Trophoblast cell (in vitro differentiated cells and primary cell): ENCODE measurements at regions not wholly inside any gene's neighbourhood (a gene's known extent, or its start where the extent isn't known, plus 50 kb on each side); places are given as distances from the start of the nearest gene placed in this dataset.

Experiments used
- DNase-seq, 2 donors: peaks; one replicate each; pipeline ENCODE4 v3.0.0-alpha.2; 2016
- H2AFZ ChIP-seq: 2 replicates; pipeline ENCODE4 v1.6.1; 2013; ENCODE audit warnings: low read length, moderate library complexity, mild to moderate bottlenecking; ENCODE audit not compliant: insufficient read depth, poor library complexity
- H2AK5ac ChIP-seq: 2 replicates; pipeline ENCODE4 v1.6.1; 2013; ENCODE audit warnings: mild to moderate bottlenecking, low read length
- H2BK120ac ChIP-seq: 2 replicates; pipeline ENCODE4 v1.6.1; 2013; ENCODE audit warnings: low read length, mild to moderate bottlenecking, moderate library complexity; ENCODE audit not compliant: insufficient read depth, poor library complexity
- H2BK12ac ChIP-seq: 2 replicates; pipeline ENCODE4 v1.6.1; 2013; ENCODE audit warnings: mild to moderate bottlenecking, low read length, moderate library complexity
- H2BK5ac ChIP-seq: 2 replicates; pipeline ENCODE4 v1.6.1; 2013; ENCODE audit warnings: low read length, low read depth, moderate library complexity, mild to moderate bottlenecking; ENCODE audit not compliant: poor library complexity
- H3K14ac ChIP-seq: 2 replicates; pipeline ENCODE4 v1.6.1; 2013; ENCODE audit warnings: mild to moderate bottlenecking, low read length
- H3K18ac ChIP-seq: 2 replicates; pipeline ENCODE4 v1.6.1; 2013; ENCODE audit warnings: mild to moderate bottlenecking, low read length
- H3K23ac ChIP-seq: 2 replicates; pipeline ENCODE4 v1.6.1; 2013; ENCODE audit warnings: low read length
- H3K27ac ChIP-seq: 2 replicates; pipeline ENCODE4 v1.5.1; 2013; ENCODE audit warnings: low read depth, mild to moderate bottlenecking, inconsistent platforms, low read length, moderate library complexity
- H3K27me3 ChIP-seq: 2 replicates; pipeline ENCODE4 v1.6.1; 2013; ENCODE audit warnings: inconsistent platforms, mild to moderate bottlenecking, low read length, moderate library complexity; ENCODE audit not compliant: insufficient read depth
- H3K36me3 ChIP-seq, 2 experiments: 1 replicate in 1 of 2; 2 replicates in 1 of 2; pipeline ENCODE4 v1.6.1; 2013; ENCODE audit warnings: low read length in 2 of 2, mild to moderate bottlenecking in 2 of 2, moderate library complexity in 1 of 2; ENCODE audit not compliant: insufficient read depth in 2 of 2, control insufficient read depth in 1 of 2
- H3K4ac ChIP-seq: 2 replicates; pipeline ENCODE4 v1.6.1; 2013; ENCODE audit warnings: low read depth, mild to moderate bottlenecking, low read length, moderate library complexity
- H3K4me1 ChIP-seq, 2 experiments: 1 replicate in 1 of 2; 2 replicates in 1 of 2; pipeline ENCODE4 v1.6.1; 2013; ENCODE audit warnings: low read length in 2 of 2, mild to moderate bottlenecking in 2 of 2, moderate library complexity in 1 of 2; ENCODE audit not compliant: insufficient read depth in 2 of 2, control insufficient read depth in 1 of 2
- H3K4me2 ChIP-seq: 2 replicates; pipeline ENCODE4 v1.6.1; 2013; ENCODE audit warnings: inconsistent platforms, mild to moderate bottlenecking, low read length, moderate library complexity
- H3K4me3 ChIP-seq: 2 replicates; pipeline ENCODE4 v1.5.1; 2013; ENCODE audit warnings: mild to moderate bottlenecking, low read depth, low read length, inconsistent platforms
- H3K79me1 ChIP-seq: one replicate; pipeline ENCODE4 v1.6.1; 2013; ENCODE audit warnings: low read length
- H3K79me2 ChIP-seq: 2 replicates; pipeline ENCODE4 v1.6.1; 2013; ENCODE audit warnings: low read length, mild to moderate bottlenecking; ENCODE audit not compliant: control insufficient read depth, insufficient read depth, poor library complexity
- H3K9ac ChIP-seq: 2 replicates; pipeline ENCODE4 v1.6.1; 2013; ENCODE audit warnings: mild to moderate bottlenecking, low read length
- H3K9me3 ChIP-seq: 2 replicates; pipeline ENCODE4 v1.6.1; 2013; ENCODE audit warnings: low read depth, mild to moderate bottlenecking, control low read depth, inconsistent platforms, low read length; ENCODE audit not compliant: insufficient read depth
- H4K12ac ChIP-seq: 2 replicates; pipeline ENCODE4 v1.6.1; 2013; ENCODE audit warnings: low read depth, mild to moderate bottlenecking, low read length, moderate library complexity
- H4K8ac ChIP-seq: 2 replicates; pipeline ENCODE4 v1.6.1; 2013; ENCODE audit warnings: low read depth, mild to moderate bottlenecking, low read length, moderate library complexity
- H4K91ac ChIP-seq: one replicate; pipeline ENCODE4 v1.6.1; 2013; ENCODE audit warnings: low read depth, mild to moderate bottlenecking, low read length, moderate library complexity
- WGBS: extraction: QIAGEN DNeasy Blood & Tissue Kit; methylation state at CpG from one replicate; pipeline ENCODE4 v1.1.7; 2013; ENCODE audit warnings: missing lambda C conversion rate; ENCODE audit not compliant: insufficient read length, insufficient coverage; ENCODE audit errors: extremely low coverage; 5-methylcytosine and 5-hydroxymethylcytosine counted together

DNA sequence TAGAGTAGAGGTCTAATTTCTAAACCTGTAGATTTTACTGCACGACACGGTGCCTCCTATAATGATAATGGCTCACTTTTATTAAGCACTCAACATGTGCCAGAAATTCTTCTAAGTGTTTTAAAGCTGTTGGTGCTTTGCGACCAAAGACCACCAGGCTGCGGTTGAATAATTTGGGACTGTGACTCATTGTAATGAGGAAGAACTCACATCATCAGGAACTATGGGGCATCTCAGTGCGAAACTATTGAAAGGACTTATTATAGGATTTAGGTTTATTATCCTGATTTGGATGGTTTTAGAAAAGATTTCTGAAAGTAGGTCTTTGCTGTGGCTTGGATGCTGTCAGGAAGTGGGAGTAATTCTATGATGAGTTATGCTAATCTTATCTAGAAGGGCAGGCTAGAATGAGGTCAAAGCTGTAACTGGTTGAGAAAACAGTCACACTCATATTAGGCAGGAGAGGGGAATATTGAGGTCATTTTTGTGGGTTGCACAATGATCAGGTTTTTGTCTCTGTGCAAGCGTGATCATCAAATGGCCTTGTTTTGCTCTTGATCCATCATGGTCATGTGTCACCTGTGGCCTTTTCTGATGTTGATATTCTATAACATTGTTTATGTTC lies 266.8 kb downstream of the PCDH20 start:
- no peak overlapping the region for H3K4ac ChIP-seq
- no peaks in the 10 kb centered on the region for H3K79me1 ChIP-seq
- H3K4me2 ChIP-seq, result no peak overlapping the region
- H4K8ac ChIP-seq, result no peak overlapping the region
- no CpG with 5 or more reads among the region's 6 CpGs for WGBS
- H4K12ac ChIP-seq, result no peak overlapping the region
- no peak overlapping the region for H3K9ac ChIP-seq
- no peak overlapping the region for H2AK5ac ChIP-seq
- H2BK120ac ChIP-seq, result no peak overlapping the region
- H3K79me2 ChIP-seq, result no peaks in the 10 kb centered on the region
- no peak for DNase-seq
- no peak overlapping the region for H4K91ac ChIP-seq
- no peak overlapping the region for H3K23ac ChIP-seq
- no peak overlapping the region for H2BK5ac ChIP-seq
- no peak overlapping the region for H3K27ac ChIP-seq
- H3K27me3 ChIP-seq, result no peaks in the 10 kb centered on the region
- peaks cover 2% of the 10 kb centered on the region for H3K9me3 ChIP-seq
- H3K4me3 ChIP-seq, result no peak overlapping the region
- H3K36me3 ChIP-seq, result no peaks in the 10 kb centered on the region
- no peak overlapping the region for H3K14ac ChIP-seq
- H2BK12ac ChIP-seq, result no peak overlapping the region
- no peaks in the 10 kb centered on the region for H3K4me1 ChIP-seq
- H2AFZ ChIP-seq, result no peak overlapping the region
- H3K18ac ChIP-seq, result no peak overlapping the region

DNA sequence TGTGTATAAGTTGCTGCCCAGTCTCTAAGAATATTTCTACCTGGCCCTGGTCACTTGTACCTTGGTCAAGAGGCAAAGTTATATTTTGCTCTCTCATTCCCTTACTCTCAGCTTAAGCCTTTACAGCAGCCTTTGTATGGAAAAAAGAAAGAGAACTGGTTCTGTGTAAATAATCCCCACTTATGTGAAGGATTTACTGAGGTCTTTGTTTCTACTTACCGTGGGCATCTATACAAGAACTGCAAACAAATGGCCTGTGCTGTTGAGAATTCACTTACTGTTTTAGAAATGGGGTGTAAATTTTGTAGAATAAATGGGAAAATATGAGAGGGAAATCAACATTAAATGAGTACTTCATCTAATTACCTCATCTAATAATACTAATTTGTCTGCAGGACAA lies 267.4 kb downstream of the PCDH20 start:
- H3K27ac ChIP-seq, result no peak overlapping the region
- no peak overlapping the region for H2BK120ac ChIP-seq
- H4K91ac ChIP-seq, result no peak overlapping the region
- H3K4me3 ChIP-seq, result no peak overlapping the region
- no peaks in the 10 kb centered on the region for H3K36me3 ChIP-seq
- no peak overlapping the region for H3K23ac ChIP-seq
- H3K4me1 ChIP-seq, result no peaks in the 10 kb centered on the region
- peaks cover 2% of the 10 kb centered on the region for H3K9me3 ChIP-seq
- no peak overlapping the region for H4K12ac ChIP-seq
- no peak overlapping the region for H3K18ac ChIP-seq
- H2AK5ac ChIP-seq, result no peak overlapping the region
- no peak overlapping the region for H2BK12ac ChIP-seq
- H3K4me2 ChIP-seq, result no peak overlapping the region
- H3K27me3 ChIP-seq, result no peaks in the 10 kb centered on the region
- H3K14ac ChIP-seq, result no peak overlapping the region
- H3K4ac ChIP-seq, result no peak overlapping the region
- no CpG with 5 or more reads among the region's 1 CpG for WGBS
- no peaks in the 10 kb centered on the region for H3K79me2 ChIP-seq
- H2BK5ac ChIP-seq, result no peak overlapping the region
- no peak overlapping the region for H3K9ac ChIP-seq
- no peak overlapping the region for H2AFZ ChIP-seq
- H3K79me1 ChIP-seq, result no peaks in the 10 kb centered on the region
- H4K8ac ChIP-seq, result no peak overlapping the region
- no peak for DNase-seq

DNA sequence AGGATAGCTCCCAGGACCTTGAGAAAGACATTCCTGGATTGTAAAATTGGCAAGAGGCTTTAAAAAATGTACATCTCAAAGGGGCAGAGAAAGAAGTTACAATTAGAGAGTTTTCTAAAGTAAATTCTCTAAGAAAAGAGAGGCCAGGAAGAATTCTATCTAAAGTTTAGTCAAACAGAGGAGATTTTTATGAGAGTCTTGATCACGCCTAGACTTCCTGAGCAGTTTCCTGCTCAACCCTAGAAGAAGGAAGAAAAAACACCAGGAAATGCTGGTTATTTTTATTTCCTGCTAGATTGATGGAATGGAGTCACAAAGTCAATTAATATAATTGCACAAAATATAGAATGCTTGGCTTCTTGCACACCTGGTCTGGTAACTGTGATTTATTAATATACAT lies 269.1 kb downstream of the PCDH20 start:
- H2AK5ac ChIP-seq, result no peak overlapping the region
- no peak for DNase-seq
- H3K79me2 ChIP-seq, result no peaks in the 10 kb centered on the region
- no peak overlapping the region for H2BK5ac ChIP-seq
- H3K4me3 ChIP-seq, result no peak overlapping the region
- H3K27me3 ChIP-seq, result no peaks in the 10 kb centered on the region
- H3K18ac ChIP-seq, result no peak overlapping the region
- H3K4me1 ChIP-seq, result no peaks in the 10 kb centered on the region
- no peaks in the 10 kb centered on the region for H3K79me1 ChIP-seq
- H2BK120ac ChIP-seq, result no peak overlapping the region
- H4K91ac ChIP-seq, result no peak overlapping the region
- no CpG with 5 or more reads among the region's 1 CpG for WGBS
- no peak overlapping the region for H3K14ac ChIP-seq
- no peak overlapping the region for H3K4me2 ChIP-seq
- H2AFZ ChIP-seq, result no peak overlapping the region
- no peak overlapping the region for H2BK12ac ChIP-seq
- H4K12ac ChIP-seq, result no peak overlapping the region
- peaks cover 2% of the 10 kb centered on the region for H3K9me3 ChIP-seq
- no peak overlapping the region for H3K23ac ChIP-seq
- H4K8ac ChIP-seq, result no peak overlapping the region
- no peaks in the 10 kb centered on the region for H3K36me3 ChIP-seq
- no peak overlapping the region for H3K27ac ChIP-seq
- H3K9ac ChIP-seq, result no peak overlapping the region
- H3K4ac ChIP-seq, result no peak overlapping the region

DNA sequence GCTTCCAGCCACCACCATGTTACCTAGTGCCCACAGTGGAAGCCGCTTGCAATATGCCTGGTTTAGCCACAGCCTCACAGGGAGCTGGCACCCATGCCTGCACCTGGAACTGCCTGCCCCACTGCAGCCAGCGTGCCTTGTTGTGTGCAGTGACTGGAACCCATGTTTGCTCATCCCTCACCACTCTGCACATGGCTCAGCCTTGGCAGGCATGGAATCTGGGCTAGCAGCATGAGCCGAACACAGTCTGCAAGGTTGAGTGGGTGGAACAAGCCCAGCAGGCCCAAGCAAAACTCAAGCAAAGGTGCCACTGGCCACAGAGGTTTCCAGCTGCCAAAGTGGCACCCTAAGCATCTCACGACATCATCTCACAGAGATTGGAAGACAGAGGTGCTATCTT lies 269.5 kb downstream of the PCDH20 start:
- no peak overlapping the region for H3K9ac ChIP-seq
- H3K36me3 ChIP-seq, result no peaks in the 10 kb centered on the region
- no peak overlapping the region for H4K8ac ChIP-seq
- H3K4me2 ChIP-seq, result no peak overlapping the region
- H4K12ac ChIP-seq, result no peak overlapping the region
- no peaks in the 10 kb centered on the region for H3K79me2 ChIP-seq
- no peak overlapping the region for H2BK12ac ChIP-seq
- H3K18ac ChIP-seq, result no peak overlapping the region
- H3K14ac ChIP-seq, result no peak overlapping the region
- H3K4me1 ChIP-seq, result no peaks in the 10 kb centered on the region
- H2BK120ac ChIP-seq, result no peak overlapping the region
- DNase-seq, result no peak
- no peak overlapping the region for H3K4ac ChIP-seq
- no peak overlapping the region for H4K91ac ChIP-seq
- H3K79me1 ChIP-seq, result no peaks in the 10 kb centered on the region
- no peak overlapping the region for H2AFZ ChIP-seq
- H3K9me3 ChIP-seq, result peaks cover 2% of the 10 kb centered on the region
- no peak overlapping the region for H2AK5ac ChIP-seq
- WGBS, result no CpG with 5 or more reads among the region's 4 CpGs
- no peaks in the 10 kb centered on the region for H3K27me3 ChIP-seq
- H2BK5ac ChIP-seq, result no peak overlapping the region
- no peak overlapping the region for H3K23ac ChIP-seq
- H3K4me3 ChIP-seq, result no peak overlapping the region
- H3K27ac ChIP-seq, result no peak overlapping the region
